B cell (primary cell): ENCODE measurements at regions not wholly inside any gene's neighbourhood (a gene's known extent, or its start where the extent isn't known, plus 50 kb on each side); places are given as distances from the start of the nearest gene placed in this dataset.

ENCODE experiments used
- ATAC-seq: fragments of 200-7000 bp; cut with Tn5 transposase; one replicate; pipeline ENCODE4 v1.10.0; 2021; ENCODE audit warnings: low read depth, mild to moderate bottlenecking, moderate number of reproducible peaks, moderate library complexity
- CTCF ChIA-PET: fragments of 350-600 bp; sonication (Branson Sonifier 250); formaldehyde crosslinking; loops from one replicate; lab custom pipeline; 2021; ENCODE audit warnings: antibody characterized with exemption, inconsistent platforms; lab: Charles Lee
- POLR2A ChIA-PET: fragments of 350-600 bp; sonication (Branson Sonifier 250); formaldehyde crosslinking; loops from one replicate; lab custom pipeline; 2021; ENCODE audit warnings: antibody characterized with exemption; lab: Charles Lee
- DNase-seq: peaks from one replicate; pipeline ENCODE4 v3.0.0; 2013
- H2AFZ ChIP-seq: 2 replicates; pipeline ENCODE4 v1.6.1; 2012; ENCODE audit warnings: mild to moderate bottlenecking, low read depth, low read length; ENCODE audit not compliant: insufficient read depth, poor library complexity, severe bottlenecking
- H3K27ac ChIP-seq, 2 donors: 1 replicate in 1 of 2; 2 replicates in 1 of 2; pipeline ENCODE4 v1.5.1; 2012 to 2013; ENCODE audit warnings: low read length in 2 of 2, mild to moderate bottlenecking in 2 of 2, moderate library complexity in 1 of 2
- H3K27me3 ChIP-seq, 4 experiments: fragments of 200-600 bp in 1 of 4; sonication (generic) in 1 of 4; replicated peaks in 1 of 4; 1 replicate in 2 of 4; 2 replicates in 2 of 4; pipeline versions ENCODE4 v1.6.1 to v1.7.0; 2013 to 2016; ENCODE audit warnings: low read length in 3 of 4, mild to moderate bottlenecking in 2 of 4, mixed read lengths in 1 of 4, moderate library complexity in 1 of 4; ENCODE audit not compliant: insufficient read depth in 4 of 4, control insufficient read depth in 3 of 4; ENCODE audit errors: control extremely low read depth in 1 of 4
- H3K36me3 ChIP-seq, 2 experiments: replicated peaks in 1 of 2; 1 replicate in 1 of 2; 2 replicates in 1 of 2; pipeline versions ENCODE4 v1.6.1 to v1.7.1; 2013; ENCODE audit warnings: low read length in 1 of 2; ENCODE audit not compliant: insufficient read depth in 2 of 2, control insufficient read depth in 1 of 2; ENCODE audit errors: control extremely low read depth in 1 of 2, extremely low read depth in 1 of 2
- H3K4me1 ChIP-seq, 2 donors: fragments of 200-600 bp in 1 of 2; sonication (generic) in 1 of 2; 1 replicate in 1 of 2; 2 replicates in 1 of 2; pipeline versions ENCODE4 v1.5.1 to v1.6.1; 2013 to 2017; ENCODE audit warnings: low read length in 2 of 2; ENCODE audit not compliant: control insufficient read depth in 2 of 2, insufficient read depth in 2 of 2
- H3K4me2 ChIP-seq: replicated peaks from 2 replicates; pipeline ENCODE3; 2012; ENCODE audit warnings: mild to moderate bottlenecking, low read depth, low read length; ENCODE audit not compliant: poor library complexity, severe bottlenecking
- H3K4me3 ChIP-seq, 5 experiments: fragments of 200-600 bp in 1 of 5; sonication (generic) in 1 of 5; 1 replicate in 3 of 5; 2 replicates in 2 of 5; pipeline versions ENCODE4 v1.5.1 to v1.7.0; 2011 to 2016; ENCODE audit warnings: low read length in 4 of 5, mild to moderate bottlenecking in 4 of 5, low read depth in 2 of 5, control low read depth in 1 of 5, moderate library complexity in 1 of 5; ENCODE audit not compliant: insufficient read depth in 1 of 5; ENCODE audit errors: control extremely low read depth in 1 of 5, extremely low read depth in 1 of 5
- H3K79me2 ChIP-seq: fragments of 200-600 bp; sonication (generic); one replicate; pipeline ENCODE4 v1.6.0; 2016; ENCODE audit warnings: low read length; ENCODE audit not compliant: control insufficient read depth, insufficient read depth
- H3K9ac ChIP-seq: fragments of 200-600 bp; sonication (generic); 2 replicates; pipeline ENCODE4 v1.6.1; 2017; ENCODE audit warnings: mild to moderate bottlenecking, low read length, moderate library complexity
- H3K9me3 ChIP-seq, 3 donors: one replicate each; pipeline versions ENCODE4 v1.6.1 to v1.7.1; 2013; ENCODE audit warnings: low read length in 2 of 3; ENCODE audit not compliant: control insufficient read depth in 2 of 3, insufficient read depth in 1 of 3; ENCODE audit errors: control extremely low read depth in 1 of 3
- H4K20me1 ChIP-seq: 2 replicates; pipeline ENCODE4 v1.6.0; 2012; ENCODE audit warnings: mild to moderate bottlenecking, low read length; ENCODE audit not compliant: insufficient read depth, control insufficient read depth, poor library complexity, severe bottlenecking
- H3K27ac Mint-ChIP-seq: one replicate; pipeline ENCODE4 v1.8.0; 2021; ENCODE audit warnings: mixed read lengths
- H3K27me3 Mint-ChIP-seq: one replicate; pipeline ENCODE4 v1.8.0; 2021; ENCODE audit warnings: mixed read lengths
- H3K4me1 Mint-ChIP-seq: one replicate; pipeline ENCODE4 v1.8.0; 2021; ENCODE audit warnings: mixed read lengths
- H3K4me3 Mint-ChIP-seq: one replicate; pipeline ENCODE4 v1.8.0; 2021; ENCODE audit warnings: mixed read lengths
- H3K9me3 Mint-ChIP-seq: one replicate; pipeline ENCODE4 v1.8.0; 2022; ENCODE audit warnings: mixed read lengths; ENCODE audit not compliant: insufficient read depth
- CTCF ChIP-seq: fragments of 200-600 bp; IDR thresholded peaks from one replicate; pipeline ENCODE4 v1.8.0; 2022; ENCODE audit warnings: antibody characterized with exemption, mild to moderate bottlenecking
- EZH2 ChIP-seq: IDR thresholded peaks from 2 replicates; pipeline ENCODE4 v1.6.1; 2012; ENCODE audit warnings: borderline replicate concordance, low read depth, mild to moderate bottlenecking, moderate library complexity, low read length; ENCODE audit not compliant: insufficient read depth, poor library complexity, severe bottlenecking
- WGBS: methylation state at CpG from one replicate; pipeline ENCODE4 v1.1.5; 2013; ENCODE audit warnings: missing lambda C conversion rate; ENCODE audit not compliant: insufficient coverage; 5-methylcytosine and 5-hydroxymethylcytosine counted together
- intact Hi-C: fragments of 100-400 bp; cut with micrococcal nuclease; formaldehyde crosslinking; loops from one replicate; pipeline ENCODE4 v1.10.0; 2022

GRCh38 chr6:1088492-1089001, 223.4 kb upstream of the FOXQ1 start:
- H3K27ac ChIP-seq, result no peak overlapping the region
- CTCF ChIA-PET, result no interaction called here
- ATAC-seq, result no peak
- no peaks in the 10 kb centered on the region for H3K9me3 Mint-ChIP-seq
- no peaks in the 10 kb centered on the region for H3K36me3 ChIP-seq
- POLR2A ChIA-PET, result no interaction called here
- DNase-seq, result no peak
- H3K4me1 Mint-ChIP-seq, result no peaks in the 10 kb centered on the region
- no peaks in the 10 kb centered on the region for H3K79me2 ChIP-seq
- H2AFZ ChIP-seq, result no peak overlapping the region
- TF ChIP-seq EZH2 (no peak), CTCF (no peak)
- H3K4me3 ChIP-seq, result no peak overlapping the region
- peaks cover 0 to 7% (median 0%) of the 10 kb centered on the region in 4 experiments for H3K27me3 ChIP-seq
- intact Hi-C loops, result no loop called here
- peaks cover 19% of the 10 kb centered on the region for H3K27me3 Mint-ChIP-seq
- no peak overlapping the region for H3K4me2 ChIP-seq
- H3K4me3 Mint-ChIP-seq, result no peak overlapping the region
- 100% methylated on average over 1 of the region's 5 CpGs for WGBS
- peaks cover 0 to 2% (median 0%) of the 10 kb centered on the region in 3 donors for H3K9me3 ChIP-seq
- no peak overlapping the region for H3K27ac Mint-ChIP-seq
- no peaks in the 10 kb centered on the region for H4K20me1 ChIP-seq
- H3K4me1 ChIP-seq, result no peaks in the 10 kb centered on the region
- no peak overlapping the region for H3K9ac ChIP-seq

- no peaks in the 10 kb centered on the region for H3K36me3 ChIP-seq
- TF ChIP-seq CTCF (no peak), EZH2 (no peak)
- peaks cover 0 to 6% (median 0%) of the 10 kb centered on the region in 4 experiments for H3K27me3 ChIP-seq
- H3K9ac ChIP-seq, result no peak overlapping the region
- H3K4me1 Mint-ChIP-seq, result no peaks in the 10 kb centered on the region
- H3K4me2 ChIP-seq, result no peak overlapping the region
- intact Hi-C loops, result no loop called here
- H3K9me3 Mint-ChIP-seq, result no peaks in the 10 kb centered on the region
- H3K79me2 ChIP-seq, result no peaks in the 10 kb centered on the region
- no peak overlapping the region for H3K27ac Mint-ChIP-seq
- H4K20me1 ChIP-seq, result no peaks in the 10 kb centered on the region
- H3K27me3 Mint-ChIP-seq, result peaks cover 12% of the 10 kb centered on the region
- H3K4me3 ChIP-seq, result no peak overlapping the region
- no peak overlapping the region for H3K27ac ChIP-seq
- DNase-seq (no peak), ATAC-seq (no peak)
- H3K9me3 ChIP-seq, result peaks cover 0 to 2% (median 0%) of the 10 kb centered on the region in 3 donors
- CTCF ChIA-PET, result no interaction called here
- no peak overlapping the region for H2AFZ ChIP-seq
- H3K4me3 Mint-ChIP-seq, result no peak overlapping the region
- 72% methylated on average over 9 of the region's 11 CpGs for WGBS
- POLR2A ChIA-PET, result no interaction called here
- H3K4me1 ChIP-seq, result no peaks in the 10 kb centered on the region
Measured at GRCh38 chr6:1087154-1087843, 224.6 kb upstream of the FOXQ1 start.
